SK-N-SH treated with all-trans-retinoic acid at 6 μM for 48 hours (cell line): ENCODE measurements at regions not wholly inside any gene's neighbourhood (a gene's known extent, or its start where the extent isn't known, plus 50 kb on each side); places are given as distances from the start of the nearest gene placed in this dataset.

Source experiments
- ATAC-seq: fragments of 200-7000 bp; cut with Tn5 transposase; 3 replicates; pipeline ENCODE4 v1.9.1; 2020; ENCODE audit warnings: mild to moderate bottlenecking, moderate library complexity
- ARNTL ChIP-seq: fragments of 450-650 bp; formaldehyde crosslinking; IDR thresholded peaks from 2 replicates; pipeline ENCODE4 v1.5.0; 2020; ENCODE audit warnings: low read depth, mild to moderate bottlenecking, moderate library complexity, borderline replicate concordance
- BACH2 ChIP-seq: fragments of 250-450 bp; sonication (Bioruptor Pico); IDR thresholded peaks from 2 replicates; pipeline ENCODE4 v1.9.0; 2021; ENCODE audit warnings: mild to moderate bottlenecking, borderline replicate concordance
- CSDC2 ChIP-seq: fragments of 250-450 bp; sonication (Bioruptor Pico); IDR thresholded peaks from 2 replicates; pipeline ENCODE4 v1.5.0; 2020; ENCODE audit warnings: mild to moderate bottlenecking, moderate library complexity
- ESRRG ChIP-seq: fragments of 250-450 bp; sonication (Bioruptor Pico); IDR thresholded peaks from 2 replicates; pipeline ENCODE4 v1.6.1; 2021; ENCODE audit warnings: mild to moderate bottlenecking
- ISL1 ChIP-seq: fragments of 250-450 bp; sonication (Bioruptor Pico); IDR thresholded peaks from 2 replicates; pipeline ENCODE4 v2.1.2; 2022; ENCODE audit warnings: mild to moderate bottlenecking, moderate library complexity
- OSR1 ChIP-seq: fragments of 250-450 bp; sonication (Bioruptor Pico); IDR thresholded peaks from 2 replicates; pipeline ENCODE4 v1.8.0; 2022; ENCODE audit warnings: moderate library complexity, mild to moderate bottlenecking, inconsistent platforms
- PPARA ChIP-seq: fragments of 250-450 bp; sonication (Bioruptor Pico); IDR thresholded peaks from 2 replicates; pipeline ENCODE4 v1.5.0; 2020; ENCODE audit warnings: mild to moderate bottlenecking, borderline replicate concordance
- RARB ChIP-seq: fragments of 250-450 bp; sonication (Bioruptor Pico); IDR thresholded peaks from 2 replicates; pipeline ENCODE4 v1.8.0; 2021; ENCODE audit warnings: mild to moderate bottlenecking, moderate library complexity
- SNAI2 ChIP-seq: fragments of 250-450 bp; sonication (Bioruptor Pico); IDR thresholded peaks from 2 replicates; pipeline ENCODE4 v1.5.0; 2020; ENCODE audit warnings: mild to moderate bottlenecking, moderate library complexity
- TCF4 ChIP-seq: fragments of 250-450 bp; sonication (Bioruptor Pico); IDR thresholded peaks from 2 replicates; pipeline ENCODE4 v1.8.0; 2021; ENCODE audit warnings: mild to moderate bottlenecking, moderate library complexity, borderline replicate concordance
- TOX ChIP-seq: fragments of 250-450 bp; sonication (Bioruptor Pico); IDR thresholded peaks from 2 replicates; pipeline ENCODE4 v1.8.0; 2021; ENCODE audit warnings: mild to moderate bottlenecking, moderate library complexity, borderline replicate concordance
- ZC3H10 ChIP-seq: fragments of 250-450 bp; sonication (Bioruptor Pico); IDR thresholded peaks from 2 replicates; pipeline ENCODE4 v1.5.1; 2021; ENCODE audit warnings: mild to moderate bottlenecking, moderate library complexity
- ZFP3 ChIP-seq: fragments of 250-450 bp; sonication (Bioruptor Pico); IDR thresholded peaks from 2 replicates; pipeline ENCODE4 v1.5.0; 2020; ENCODE audit warnings: mild to moderate bottlenecking, moderate library complexity
- ZFP30 ChIP-seq: fragments of 450-650 bp; formaldehyde crosslinking; IDR thresholded peaks from 2 replicates; pipeline ENCODE4 v1.5.0; 2022; ENCODE audit warnings: mild to moderate bottlenecking, moderate library complexity
- ZNF565 ChIP-seq: fragments of 450-650 bp; formaldehyde crosslinking; conservative IDR thresholded peaks from 2 replicates; pipeline ENCODE4 v1.5.0; 2020; ENCODE audit warnings: low read depth, mild to moderate bottlenecking, moderate library complexity
- ZNF8 ChIP-seq: fragments of 450-650 bp; formaldehyde crosslinking; IDR thresholded peaks from 2 replicates; pipeline ENCODE4 v1.5.0; 2020; ENCODE audit warnings: mild to moderate bottlenecking, moderate library complexity
- TF ChIP-seq, protein P1 (sequence below): fragments of 250-450 bp; sonication (Bioruptor Pico); IDR thresholded peaks from 2 replicates; pipeline ENCODE4 v1.8.0; 2020; ENCODE audit warnings: mild to moderate bottlenecking, moderate library complexity, borderline replicate concordance
- TF ChIP-seq, protein P2 (sequence below): fragments of 250-450 bp; sonication (Bioruptor Pico); IDR thresholded peaks from 2 replicates; pipeline ENCODE4 v1.8.0; 2021; ENCODE audit warnings: low read depth, mild to moderate bottlenecking, moderate library complexity, borderline replicate concordance
- TF ChIP-seq, protein P3 (sequence below): fragments of 250-450 bp; sonication (Bioruptor Pico); IDR thresholded peaks from 2 replicates; pipeline ENCODE4 v1.5.1; 2021; ENCODE audit warnings: mild to moderate bottlenecking, moderate library complexity
- TF ChIP-seq, protein P4 (sequence below): fragments of 250-450 bp; sonication (Bioruptor Pico); IDR thresholded peaks from 2 replicates; pipeline ENCODE4 v1.5.1; 2020; ENCODE audit warnings: low read depth, mild to moderate bottlenecking, moderate library complexity
- TF ChIP-seq, protein P5 (sequence below): fragments of 250-450 bp; sonication (Bioruptor Pico); IDR thresholded peaks from 2 replicates; pipeline ENCODE4 v1.5.0; 2020; ENCODE audit warnings: mild to moderate bottlenecking, moderate library complexity

DNA sequence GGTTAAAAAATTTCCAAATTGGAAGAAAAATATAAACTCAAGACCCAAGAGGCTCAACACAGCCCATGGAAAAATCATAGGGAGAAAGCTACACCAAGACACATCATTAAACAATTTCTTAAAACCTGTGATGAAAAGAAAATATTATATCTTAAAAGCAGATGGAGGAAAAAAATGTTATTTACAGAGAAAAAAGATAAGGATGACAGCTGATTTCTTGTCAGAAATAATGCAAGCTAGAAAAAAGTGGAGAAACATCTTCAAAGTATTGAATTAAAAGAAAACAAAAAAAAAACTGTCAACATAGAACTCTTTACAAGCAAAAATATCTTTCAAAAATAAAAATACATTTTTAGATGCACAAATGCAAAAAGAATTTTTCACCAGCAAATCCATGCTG, 930.5 kb downstream of the ADGRL2 start:
- TF ChIP-seq OSR1 (CRISPR knock-in tag) (no peak), TOX (no peak), ISL1 (CRISPR knock-in tag) (no peak), ZC3H10 (CRISPR knock-in tag) (no peak), ESRRG (no peak), ARNTL (no peak), ZFP3 (CRISPR knock-in tag) (no peak), ZFP30 (CRISPR knock-in tag) (no peak)
- TF ChIP-seq, protein P1, sequence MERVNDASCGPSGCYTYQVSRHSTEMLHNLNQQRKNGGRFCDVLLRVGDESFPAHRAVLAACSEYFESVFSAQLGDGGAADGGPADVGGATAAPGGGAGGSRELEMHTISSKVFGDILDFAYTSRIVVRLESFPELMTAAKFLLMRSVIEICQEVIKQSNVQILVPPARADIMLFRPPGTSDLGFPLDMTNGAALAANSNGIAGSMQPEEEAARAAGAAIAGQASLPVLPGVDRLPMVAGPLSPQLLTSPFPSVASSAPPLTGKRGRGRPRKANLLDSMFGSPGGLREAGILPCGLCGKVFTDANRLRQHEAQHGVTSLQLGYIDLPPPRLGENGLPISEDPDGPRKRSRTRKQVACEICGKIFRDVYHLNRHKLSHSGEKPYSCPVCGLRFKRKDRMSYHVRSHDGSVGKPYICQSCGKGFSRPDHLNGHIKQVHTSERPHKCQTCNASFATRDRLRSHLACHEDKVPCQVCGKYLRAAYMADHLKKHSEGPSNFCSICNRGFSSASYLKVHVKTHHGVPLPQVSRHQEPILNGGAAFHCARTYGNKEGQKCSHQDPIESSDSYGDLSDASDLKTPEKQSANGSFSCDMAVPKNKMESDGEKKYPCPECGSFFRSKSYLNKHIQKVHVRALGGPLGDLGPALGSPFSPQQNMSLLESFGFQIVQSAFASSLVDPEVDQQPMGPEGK (CRISPR knock-in tag) = no peak
- TF ChIP-seq, protein P2, sequence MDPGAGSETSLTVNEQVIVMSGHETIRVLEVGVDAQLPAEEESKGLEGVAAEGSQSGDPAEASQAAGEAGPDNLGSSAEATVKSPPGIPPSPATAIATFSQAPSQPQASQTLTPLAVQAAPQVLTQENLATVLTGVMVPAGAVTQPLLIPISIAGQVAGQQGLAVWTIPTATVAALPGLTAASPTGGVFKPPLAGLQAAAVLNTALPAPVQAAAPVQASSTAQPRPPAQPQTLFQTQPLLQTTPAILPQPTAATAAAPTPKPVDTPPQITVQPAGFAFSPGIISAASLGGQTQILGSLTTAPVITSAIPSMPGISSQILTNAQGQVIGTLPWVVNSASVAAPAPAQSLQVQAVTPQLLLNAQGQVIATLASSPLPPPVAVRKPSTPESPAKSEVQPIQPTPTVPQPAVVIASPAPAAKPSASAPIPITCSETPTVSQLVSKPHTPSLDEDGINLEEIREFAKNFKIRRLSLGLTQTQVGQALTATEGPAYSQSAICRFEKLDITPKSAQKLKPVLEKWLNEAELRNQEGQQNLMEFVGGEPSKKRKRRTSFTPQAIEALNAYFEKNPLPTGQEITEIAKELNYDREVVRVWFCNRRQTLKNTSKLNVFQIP (CRISPR knock-in tag) = no peak
- no peak for ATAC-seq

DNA sequence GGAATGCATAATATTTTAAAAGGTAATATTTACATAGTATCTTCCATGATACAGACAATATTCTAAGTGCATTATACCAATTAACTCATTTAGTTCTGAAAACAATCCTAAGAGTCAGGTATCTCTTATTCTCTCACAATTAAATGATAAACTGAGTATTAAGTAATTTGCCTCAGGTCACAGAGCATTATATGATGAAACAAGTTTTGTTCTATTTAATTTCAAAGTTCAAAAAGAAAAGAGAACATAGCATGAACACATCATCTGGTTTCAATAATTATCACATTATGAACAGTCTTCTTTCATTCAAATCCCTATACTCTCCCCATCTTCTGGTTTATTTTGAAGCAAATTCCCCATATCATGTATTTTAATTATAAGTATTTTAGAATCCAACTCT, 927.5 kb downstream of the ADGRL2 start:
- no peak for TF ChIP-seq ZFP3 (CRISPR knock-in tag)
- TF ChIP-seq, protein P2 (CRISPR knock-in tag) = no peak
- TF ChIP-seq TOX = no peak
- TF ChIP-seq, protein P1 (CRISPR knock-in tag) = no peak
- TF ChIP-seq, protein P3, sequence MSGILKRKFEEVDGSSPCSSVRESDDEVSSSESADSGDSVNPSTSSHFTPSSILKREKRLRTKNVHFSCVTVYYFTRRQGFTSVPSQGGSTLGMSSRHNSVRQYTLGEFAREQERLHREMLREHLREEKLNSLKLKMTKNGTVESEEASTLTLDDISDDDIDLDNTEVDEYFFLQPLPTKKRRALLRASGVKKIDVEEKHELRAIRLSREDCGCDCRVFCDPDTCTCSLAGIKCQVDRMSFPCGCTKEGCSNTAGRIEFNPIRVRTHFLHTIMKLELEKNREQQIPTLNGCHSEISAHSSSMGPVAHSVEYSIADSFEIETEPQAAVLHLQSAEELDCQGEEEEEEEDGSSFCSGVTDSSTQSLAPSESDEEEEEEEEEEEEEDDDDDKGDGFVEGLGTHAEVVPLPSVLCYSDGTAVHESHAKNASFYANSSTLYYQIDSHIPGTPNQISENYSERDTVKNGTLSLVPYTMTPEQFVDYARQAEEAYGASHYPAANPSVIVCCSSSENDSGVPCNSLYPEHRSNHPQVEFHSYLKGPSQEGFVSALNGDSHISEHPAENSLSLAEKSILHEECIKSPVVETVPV (CRISPR knock-in tag) = no peak
- TF ChIP-seq ZC3H10 (CRISPR knock-in tag) = no peak
- TF ChIP-seq, protein P4, sequence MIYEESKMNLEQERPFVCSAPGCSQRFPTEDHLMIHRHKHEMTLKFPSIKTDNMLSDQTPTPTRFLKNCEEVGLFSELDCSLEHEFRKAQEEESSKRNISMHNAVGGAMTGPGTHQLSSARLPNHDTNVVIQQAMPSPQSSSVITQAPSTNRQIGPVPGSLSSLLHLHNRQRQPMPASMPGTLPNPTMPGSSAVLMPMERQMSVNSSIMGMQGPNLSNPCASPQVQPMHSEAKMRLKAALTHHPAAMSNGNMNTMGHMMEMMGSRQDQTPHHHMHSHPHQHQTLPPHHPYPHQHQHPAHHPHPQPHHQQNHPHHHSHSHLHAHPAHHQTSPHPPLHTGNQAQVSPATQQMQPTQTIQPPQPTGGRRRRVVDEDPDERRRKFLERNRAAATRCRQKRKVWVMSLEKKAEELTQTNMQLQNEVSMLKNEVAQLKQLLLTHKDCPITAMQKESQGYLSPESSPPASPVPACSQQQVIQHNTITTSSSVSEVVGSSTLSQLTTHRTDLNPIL (CRISPR knock-in tag) = no peak
- TF ChIP-seq ZNF8 (CRISPR knock-in tag) = no peak
- no peak for TF ChIP-seq ARNTL
- no peak for TF ChIP-seq PPARA (CRISPR knock-in tag)
- no peak for TF ChIP-seq OSR1 (CRISPR knock-in tag)
- TF ChIP-seq TCF4 (CRISPR knock-in tag) = no peak
- TF ChIP-seq SNAI2 (CRISPR knock-in tag) = no peak
- TF ChIP-seq CSDC2 (CRISPR knock-in tag) = no peak
- no peak for TF ChIP-seq BACH2 (CRISPR knock-in tag)
- TF ChIP-seq ISL1 (CRISPR knock-in tag) = no peak
- TF ChIP-seq RARB (CRISPR knock-in tag) = no peak
- no peak for TF ChIP-seq ESRRG
- TF ChIP-seq ZNF565 = no peak
- TF ChIP-seq, protein P5, sequence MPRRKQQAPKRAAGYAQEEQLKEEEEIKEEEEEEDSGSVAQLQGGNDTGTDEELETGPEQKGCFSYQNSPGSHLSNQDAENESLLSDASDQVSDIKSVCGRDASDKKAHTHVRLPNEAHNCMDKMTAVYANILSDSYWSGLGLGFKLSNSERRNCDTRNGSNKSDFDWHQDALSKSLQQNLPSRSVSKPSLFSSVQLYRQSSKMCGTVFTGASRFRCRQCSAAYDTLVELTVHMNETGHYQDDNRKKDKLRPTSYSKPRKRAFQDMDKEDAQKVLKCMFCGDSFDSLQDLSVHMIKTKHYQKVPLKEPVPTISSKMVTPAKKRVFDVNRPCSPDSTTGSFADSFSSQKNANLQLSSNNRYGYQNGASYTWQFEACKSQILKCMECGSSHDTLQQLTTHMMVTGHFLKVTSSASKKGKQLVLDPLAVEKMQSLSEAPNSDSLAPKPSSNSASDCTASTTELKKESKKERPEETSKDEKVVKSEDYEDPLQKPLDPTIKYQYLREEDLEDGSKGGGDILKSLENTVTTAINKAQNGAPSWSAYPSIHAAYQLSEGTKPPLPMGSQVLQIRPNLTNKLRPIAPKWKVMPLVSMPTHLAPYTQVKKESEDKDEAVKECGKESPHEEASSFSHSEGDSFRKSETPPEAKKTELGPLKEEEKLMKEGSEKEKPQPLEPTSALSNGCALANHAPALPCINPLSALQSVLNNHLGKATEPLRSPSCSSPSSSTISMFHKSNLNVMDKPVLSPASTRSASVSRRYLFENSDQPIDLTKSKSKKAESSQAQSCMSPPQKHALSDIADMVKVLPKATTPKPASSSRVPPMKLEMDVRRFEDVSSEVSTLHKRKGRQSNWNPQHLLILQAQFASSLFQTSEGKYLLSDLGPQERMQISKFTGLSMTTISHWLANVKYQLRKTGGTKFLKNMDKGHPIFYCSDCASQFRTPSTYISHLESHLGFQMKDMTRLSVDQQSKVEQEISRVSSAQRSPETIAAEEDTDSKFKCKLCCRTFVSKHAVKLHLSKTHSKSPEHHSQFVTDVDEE (CRISPR knock-in tag) = no peak
- ATAC-seq = no peak
